Fibroblast of the aortic adventitia (primary cell): ENCODE measurements at regions not wholly inside any gene's neighbourhood (a gene's known extent, or its start where the extent isn't known, plus 50 kb on each side); places are given as distances from the start of the nearest gene placed in this dataset.

Experiments used
- DNase-seq: peaks from one replicate; pipeline ENCODE4 v3.0.0-alpha.2; 2010; ENCODE audit warnings: low read depth
- H3K4me3 ChIP-seq: 2 replicates; pipeline ENCODE4 v1.5.1; 2011; ENCODE audit warnings: low read depth, mild to moderate bottlenecking, control low read depth, low read length, moderate library complexity
- CTCF ChIP-seq: IDR thresholded peaks from 2 replicates; pipeline ENCODE4 v1.5.1; 2011; ENCODE audit warnings: mild to moderate bottlenecking, low read length, control low read depth, inconsistent platforms; ENCODE audit not compliant: insufficient read depth

GRCh38 chr11:134633276-134633675 is 221.2 kb upstream of the B3GAT1 start:
- DNase-seq = no peak
- no peak for TF ChIP-seq CTCF

GRCh38 chr11:134632347-134633119 is 220.5 kb upstream of the B3GAT1 start:
- no peak for DNase-seq
- no peak for TF ChIP-seq CTCF
- H3K4me3 ChIP-seq = no peak overlapping the region

More at GRCh38 chr11:134633276-134633675, 221.2 kb upstream of the B3GAT1 start:
- no peak overlapping the region for H3K4me3 ChIP-seq

GRCh38 chr11:134630861-134631260 is 218.8 kb upstream of the B3GAT1 start:
- H3K4me3 ChIP-seq = no peak overlapping the region
- no peak for DNase-seq
- no peak for TF ChIP-seq CTCF

GRCh38 chr11:134628426-134628825 is 216.4 kb upstream of the B3GAT1 start:
- DNase-seq = no peak
- no peak overlapping the region for H3K4me3 ChIP-seq
- TF ChIP-seq CTCF = no peak

GRCh38 chr11:134626032-134626431 is 214.0 kb upstream of the B3GAT1 start:
- no peak for TF ChIP-seq CTCF
- no peak overlapping the region for H3K4me3 ChIP-seq
- DNase-seq = no peak

- no peak for DNase-seq
- H3K4me3 ChIP-seq = no peak overlapping the region
- TF ChIP-seq CTCF = no peak
Observed at GRCh38 chr11:134625631-134626030, 213.6 kb upstream of the B3GAT1 start.

- no peak for TF ChIP-seq CTCF
- no peak overlapping the region for H3K4me3 ChIP-seq
- DNase-seq = no peak
Observed at GRCh38 chr11:134625151-134625550, 213.1 kb upstream of the B3GAT1 start.
